NT2/D1 (cell line): ENCODE measurements at regions not wholly inside any gene's neighbourhood (a gene's known extent, or its start where the extent isn't known, plus 50 kb on each side); places are given as distances from the start of the nearest gene placed in this dataset.

ENCODE experiments used
- SUZ12 ChIP-seq: IDR thresholded peaks from 2 replicates; pipeline ENCODE4 v1.6.1; 2011; ENCODE audit not compliant: insufficient read length, insufficient read depth; ENCODE audit errors: extremely low read depth
- YY1 ChIP-seq: IDR thresholded peaks from 2 replicates; pipeline ENCODE4 v1.6.1; 2011; ENCODE audit not compliant: insufficient read length, insufficient read depth
- ZNF274 ChIP-seq: IDR thresholded peaks from 2 replicates; pipeline ENCODE4 v1.6.1; 2011; ENCODE audit warnings: mild to moderate bottlenecking, low read depth, low read length

- TF ChIP-seq YY1, result no peak
- TF ChIP-seq ZNF274, result no peak
- no peak for TF ChIP-seq SUZ12
Measured at GRCh38 chr3:182617500-182617899, 175.8 kb upstream of the ATP11B start.
